ENCODE measurements at regions not wholly inside any gene's neighbourhood (a gene's known extent, or its start where the extent isn't known, plus 50 kb on each side); places are given as distances from the start of the nearest gene placed in this dataset.

DNA sequence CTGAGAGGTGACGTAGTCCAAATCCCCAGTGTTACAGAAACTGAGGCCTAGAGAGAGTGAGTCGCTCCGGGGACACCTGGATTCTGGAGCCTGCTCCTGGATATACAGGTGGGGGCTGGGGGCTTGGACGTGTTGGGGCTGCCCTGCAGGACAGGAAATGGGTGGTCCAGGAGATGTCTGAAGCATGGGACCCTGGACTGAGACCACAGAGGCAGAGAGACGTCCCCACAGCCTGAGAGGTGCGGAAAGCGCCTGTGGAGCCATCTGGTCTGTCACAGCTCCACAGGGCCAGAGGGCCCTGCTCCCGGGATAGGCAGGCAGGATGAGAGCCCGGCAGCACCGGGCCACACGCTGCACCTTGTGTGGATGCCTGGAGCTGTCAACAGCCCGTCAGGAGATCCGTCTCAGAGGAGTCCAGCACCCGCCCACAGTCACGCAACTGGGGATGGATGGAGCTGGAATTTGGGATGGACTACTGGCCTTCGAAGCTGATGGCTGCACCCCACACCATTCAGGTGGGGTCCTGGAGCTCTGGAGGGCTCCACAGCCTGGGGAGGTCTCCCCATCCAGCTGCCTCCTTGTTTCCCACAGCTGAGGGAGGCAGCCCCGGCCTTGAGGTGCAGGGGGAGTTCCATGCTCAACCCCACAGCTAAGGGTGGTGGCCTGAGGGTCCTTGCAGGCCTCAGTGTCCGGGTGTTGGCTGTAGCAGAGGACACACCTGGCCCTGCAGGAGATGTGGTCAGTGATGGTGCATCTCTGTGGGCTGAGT is 303.0 kb downstream of the NDUFA10 start:
- no peak for TF ChIP-seq POLR2A (IDR thresholded peaks at IDR 0.05)
- no peak for TF ChIP-seq CTCF (IDR thresholded peaks at IDR 0.05)

Measured in testis (tissue), 2 donors.